ENCODE measurements at regions not wholly inside any gene's neighbourhood (a gene's known extent, or its start where the extent isn't known, plus 50 kb on each side); places are given as distances from the start of the nearest gene placed in this dataset.
A peak's percentile ranks its signal among the peaks of the same experiment; 100 is the strongest.

- DNase-seq, result no peak
Observed at GRCh38 chr6:63371104-63371715, 51.4 kb upstream of the LGSN start.

GRCh38 chr6:63372951-63373533, 53.3 kb upstream of the LGSN start:
- no peak for DNase-seq

- no peak for DNase-seq
Observed at GRCh38 chr6:63389191-63389844, 69.5 kb upstream of the LGSN start.

- DNase-seq, result no peak
Observed at GRCh38 chr6:63391203-63391970, 71.6 kb upstream of the LGSN start.

GRCh38 chr6:63392092-63392724, 72.4 kb upstream of the LGSN start:
- DNase-seq, result no peak

- DNase-seq, result no peak
Observed at GRCh38 chr6:63394656-63395308, 75.0 kb upstream of the LGSN start.

GRCh38 chr6:63395381-63395780, 75.6 kb upstream of the LGSN start:
- DNase-seq, result peak; percentile 83

- no peak for DNase-seq
Observed at GRCh38 chr6:63403725-63404124, 83.9 kb upstream of the LGSN start.

GRCh38 chr6:63410435-63411426, 90.9 kb upstream of the LGSN start:
- no peak for DNase-seq

GRCh38 chr6:63415286-63415685, 95.5 kb upstream of the LGSN start:
- DNase-seq, result no peak

GRCh38 chr6:63418741-63419140, 99.0 kb upstream of the LGSN start:
- no peak for DNase-seq

- DNase-seq, result no peak
Observed at GRCh38 chr6:63424636-63425035, 104.9 kb upstream of the LGSN start.

- no peak for DNase-seq
Observed at GRCh38 chr6:63425493-63425892, 105.7 kb upstream of the LGSN start.

- DNase-seq, result no peak
Observed at GRCh38 chr6:63426844-63427243, 107.1 kb upstream of the LGSN start.

GRCh38 chr6:63427951-63428350, 108.2 kb upstream of the LGSN start:
- DNase-seq, result no peak

- no peak for DNase-seq
Observed at GRCh38 chr6:63430985-63431519, 111.3 kb upstream of the LGSN start.

- DNase-seq, result no peak
Observed at GRCh38 chr6:63434943-63435342, 115.2 kb upstream of the LGSN start.

- DNase-seq, result no peak
Observed at GRCh38 chr6:63436356-63436755, 116.6 kb upstream of the LGSN start.

GRCh38 chr6:63437058-63437457, 117.3 kb upstream of the LGSN start:
- DNase-seq, result no peak

GRCh38 chr6:63440057-63440456, 120.3 kb upstream of the LGSN start:
- peak; percentile 60 for DNase-seq

- no peak for DNase-seq
Observed at GRCh38 chr6:63440594-63440993, 120.8 kb upstream of the LGSN start.
